Activated naive CD4-positive, alpha-beta T cell treated with Interleukin-2 at 50 U/mL for 16 hours (primary cell): ENCODE measurements at regions not wholly inside any gene's neighbourhood (a gene's known extent, or its start where the extent isn't known, plus 50 kb on each side); places are given as distances from the start of the nearest gene placed in this dataset.

Source experiments
- DNase-seq: peaks from one replicate; pipeline ENCODE4 v3.0.0-alpha.2; 2020

- no peak for DNase-seq
Observed at GRCh38 chr14:51552768-51553404, 98.8 kb upstream of the FRMD6 start.

- no peak for DNase-seq
Observed at GRCh38 chr14:51554339-51554920, 97.3 kb upstream of the FRMD6 start.

GRCh38 chr14:51554953-51555352 lies 96.8 kb upstream of the FRMD6 start:
- no peak for DNase-seq

GRCh38 chr14:51561141-51561540 lies 90.6 kb upstream of the FRMD6 start:
- no peak for DNase-seq

- no peak for DNase-seq
Observed at GRCh38 chr14:51562816-51563215, 88.9 kb upstream of the FRMD6 start.

GRCh38 chr14:51563560-51563959 lies 88.2 kb upstream of the FRMD6 start:
- DNase-seq, result no peak

- DNase-seq, result no peak
Observed at GRCh38 chr14:51564460-51564859, 87.2 kb upstream of the FRMD6 start.

GRCh38 chr14:51564986-51565604 lies 86.6 kb upstream of the FRMD6 start:
- DNase-seq, result no peak

GRCh38 chr14:51566831-51567582 lies 84.7 kb upstream of the FRMD6 start:
- no peak for DNase-seq

GRCh38 chr14:51568366-51568765 lies 83.3 kb upstream of the FRMD6 start:
- no peak for DNase-seq

- no peak for DNase-seq
Observed at GRCh38 chr14:51573607-51574006, 78.1 kb upstream of the FRMD6 start.

- no peak for DNase-seq
Observed at GRCh38 chr14:51574009-51574408, 77.7 kb upstream of the FRMD6 start.

GRCh38 chr14:51575349-51576116 lies 76.2 kb upstream of the FRMD6 start:
- DNase-seq, result no peak

- no peak for DNase-seq
Observed at GRCh38 chr14:51576117-51576430, 75.6 kb upstream of the FRMD6 start.

- no peak for DNase-seq
Observed at GRCh38 chr14:51576879-51577278, 74.8 kb upstream of the FRMD6 start.

GRCh38 chr14:51578853-51579252 lies 72.9 kb upstream of the FRMD6 start:
- no peak for DNase-seq

GRCh38 chr14:51581017-51581881 lies 70.5 kb upstream of the FRMD6 start:
- DNase-seq, result no peak

- DNase-seq, result no peak
Observed at GRCh38 chr14:51582437-51582836, 69.3 kb upstream of the FRMD6 start.

- no peak for DNase-seq
Observed at GRCh38 chr14:51585055-51585454, 66.7 kb upstream of the FRMD6 start.

- DNase-seq, result no peak
Observed at GRCh38 chr14:51592836-51593235, 58.9 kb upstream of the FRMD6 start.

- no peak for DNase-seq
Observed at GRCh38 chr14:51593397-51593796, 58.3 kb upstream of the FRMD6 start.

- DNase-seq, result no peak
Observed at GRCh38 chr14:51595881-51596455, 55.7 kb upstream of the FRMD6 start.
